ENCODE measurements at regions not wholly inside any gene's neighbourhood (a gene's known extent, or its start where the extent isn't known, plus 50 kb on each side); places are given as distances from the start of the nearest gene placed in this dataset.
"Not testable (repeated sequence)": the region's sequence is repeated elsewhere in the genome, so short reads cannot be mapped to it uniquely, and the experiment has no call there.

DNA sequence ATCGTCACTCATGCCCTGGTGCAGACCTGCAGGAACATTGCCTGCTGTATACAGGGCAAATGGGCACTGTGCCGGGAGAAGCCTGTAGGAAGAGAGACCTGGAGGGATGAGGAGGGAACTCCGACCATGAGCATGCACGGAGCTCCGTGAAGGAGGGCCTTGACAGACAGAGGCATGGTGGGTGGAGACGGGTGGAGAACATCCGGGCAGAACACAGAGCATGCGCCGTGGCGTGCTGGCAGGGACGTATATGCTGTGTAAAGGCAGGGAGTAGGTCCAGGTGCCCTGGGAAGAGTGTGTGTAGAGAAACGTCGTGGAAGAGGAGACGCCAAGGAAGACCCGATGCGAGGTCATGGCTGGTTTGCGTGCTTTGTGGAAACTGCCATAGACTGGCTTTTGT, 133.0 kb upstream of the FAN1 start:
- TF ChIP-seq, protein P1, sequence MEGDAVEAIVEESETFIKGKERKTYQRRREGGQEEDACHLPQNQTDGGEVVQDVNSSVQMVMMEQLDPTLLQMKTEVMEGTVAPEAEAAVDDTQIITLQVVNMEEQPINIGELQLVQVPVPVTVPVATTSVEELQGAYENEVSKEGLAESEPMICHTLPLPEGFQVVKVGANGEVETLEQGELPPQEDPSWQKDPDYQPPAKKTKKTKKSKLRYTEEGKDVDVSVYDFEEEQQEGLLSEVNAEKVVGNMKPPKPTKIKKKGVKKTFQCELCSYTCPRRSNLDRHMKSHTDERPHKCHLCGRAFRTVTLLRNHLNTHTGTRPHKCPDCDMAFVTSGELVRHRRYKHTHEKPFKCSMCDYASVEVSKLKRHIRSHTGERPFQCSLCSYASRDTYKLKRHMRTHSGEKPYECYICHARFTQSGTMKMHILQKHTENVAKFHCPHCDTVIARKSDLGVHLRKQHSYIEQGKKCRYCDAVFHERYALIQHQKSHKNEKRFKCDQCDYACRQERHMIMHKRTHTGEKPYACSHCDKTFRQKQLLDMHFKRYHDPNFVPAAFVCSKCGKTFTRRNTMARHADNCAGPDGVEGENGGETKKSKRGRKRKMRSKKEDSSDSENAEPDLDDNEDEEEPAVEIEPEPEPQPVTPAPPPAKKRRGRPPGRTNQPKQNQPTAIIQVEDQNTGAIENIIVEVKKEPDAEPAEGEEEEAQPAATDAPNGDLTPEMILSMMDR (IDR thresholded peaks at IDR 0.05): no peak
- Histone ChIP-seq H3K4me3 (no peak overlapping the region), H3K36me3 (no peaks in the 10 kb centered on the region), H3K9me3 (no peaks in the 10 kb centered on the region), H3K4me1 (no peaks in the 10 kb centered on the region), H3K27ac (no peak overlapping the region), H3K27me3 (no peaks in the 10 kb centered on the region)
- DNase-seq: peak in 1 of 2 donors; percentile 59
- intact Hi-C loops (cut with DNase I; ENCODE audit: low total_unique reads): no loop called here

DNA sequence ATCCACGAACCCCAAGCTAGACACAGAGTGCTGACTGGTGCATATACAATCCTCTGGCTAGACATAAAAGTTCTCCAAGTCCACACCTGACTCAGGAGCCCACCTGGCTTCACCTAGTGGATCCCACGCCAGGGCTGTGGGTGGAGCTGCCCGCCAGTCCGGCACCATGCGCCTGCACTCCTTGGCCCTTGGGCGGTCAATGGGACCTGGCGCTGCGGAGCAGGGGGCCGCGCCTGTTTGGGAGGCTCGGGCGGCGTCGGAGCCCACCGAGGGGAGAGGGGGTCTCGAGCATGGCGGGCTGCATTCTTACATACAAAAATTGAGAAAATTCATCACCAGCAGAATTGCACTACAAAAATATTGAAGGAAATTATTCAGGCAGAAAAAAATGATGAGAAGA, 120.7 kb upstream of the FAN1 start:
- Histone ChIP-seq H3K4me1 (no peaks in the 10 kb centered on the region), H3K27me3 (no peaks in the 10 kb centered on the region), H3K9me3 (no peaks in the 10 kb centered on the region), H3K4me3 (no peak overlapping the region), H3K36me3 (no peaks in the 10 kb centered on the region), H3K27ac (no peak overlapping the region)
- no peak for DNase-seq
- intact Hi-C loops (cut with DNase I; ENCODE audit: low total_unique reads): no loop called here
- TF ChIP-seq, protein P1 (IDR thresholded peaks at IDR 0.05): no peak

DNA sequence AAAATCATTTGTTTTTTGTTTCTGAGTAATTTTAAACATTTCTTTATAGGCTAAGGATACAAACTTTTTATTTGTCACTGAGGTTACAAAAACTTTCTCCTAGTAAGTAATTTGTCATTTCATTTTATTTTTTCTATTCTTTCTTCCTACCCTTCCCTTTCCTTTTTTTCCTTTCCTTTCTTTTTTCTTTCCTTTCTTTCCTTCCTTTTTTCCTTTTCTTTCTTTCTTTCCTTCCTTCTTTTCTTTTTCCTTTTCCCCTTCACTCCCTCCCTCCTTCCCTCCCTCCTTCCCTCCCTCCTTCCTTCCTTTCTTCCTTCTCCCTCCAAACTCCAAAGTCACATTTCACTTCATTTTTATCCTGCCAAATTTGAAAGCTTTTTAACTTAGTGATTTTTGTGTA, 115.1 kb upstream of the FAN1 start:
- Histone ChIP-seq H3K36me3 (no peaks in the 10 kb centered on the region), H3K27me3 (peaks cover 0 to 5% of the 10 kb centered on the region in 2 donors), H3K4me1 (no peaks in the 10 kb centered on the region), H3K27ac (no peak overlapping the region), H3K9me3 (no peaks in the 10 kb centered on the region), H3K4me3 (no peak overlapping the region)
- DNase-seq: no peak
- intact Hi-C loops (cut with DNase I; ENCODE audit: low total_unique reads): no loop called here
- TF ChIP-seq, protein P1 (IDR thresholded peaks at IDR 0.05): no peak

DNA sequence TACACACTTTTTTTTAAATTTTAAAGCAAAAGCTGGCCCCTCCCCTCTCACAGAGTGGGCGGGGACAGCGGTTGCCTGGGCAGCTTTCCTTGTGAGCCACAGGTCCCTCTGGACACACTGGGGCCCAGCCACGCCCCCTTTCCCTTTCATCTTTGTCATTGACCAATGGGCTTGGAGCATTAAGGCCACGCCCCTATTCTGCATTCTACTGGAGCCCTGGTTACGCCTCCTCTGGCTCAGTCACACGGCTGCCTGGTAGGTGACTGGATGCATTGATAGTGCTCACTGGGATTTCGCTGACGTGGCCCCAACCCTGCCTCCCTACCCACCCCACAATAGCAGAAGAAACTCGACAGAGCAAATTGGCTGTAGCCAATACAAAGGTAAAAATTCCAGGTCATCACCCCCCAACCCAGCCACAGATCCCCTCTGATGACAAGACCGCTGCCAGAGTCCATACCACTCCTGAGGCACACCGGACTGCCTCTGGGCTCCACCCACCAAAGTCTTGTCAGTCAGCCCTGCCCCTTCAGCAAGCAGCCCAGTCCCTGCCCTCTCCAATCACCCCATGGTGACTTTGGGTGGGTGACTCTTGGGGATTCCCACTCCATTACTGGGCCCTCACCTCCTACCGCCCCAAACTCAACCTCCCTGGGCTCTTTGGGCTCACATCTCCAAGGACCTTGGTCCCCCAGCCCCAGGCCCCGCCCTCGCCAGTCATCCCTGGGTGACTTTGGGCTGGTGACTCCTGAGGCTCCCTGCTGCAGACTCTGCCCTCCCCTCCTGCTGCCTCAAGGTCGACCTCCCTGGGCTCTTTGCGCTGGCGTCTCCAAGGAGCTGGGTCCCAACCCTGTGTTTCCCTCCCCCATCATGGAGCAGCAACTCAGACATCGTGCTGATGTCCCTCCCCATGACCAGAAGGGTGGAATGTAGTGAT, 112.2 kb upstream of the FAN1 start:
- Histone ChIP-seq H3K36me3 (no peaks in the 10 kb centered on the region), H3K4me3 (no peak overlapping the region), H3K27ac (no peak overlapping the region), H3K4me1 (no peaks in the 10 kb centered on the region), H3K9me3 (no peaks in the 10 kb centered on the region), H3K27me3 (peaks cover 0 to 5% of the 10 kb centered on the region in 2 donors)
- intact Hi-C loops (cut with DNase I; ENCODE audit: low total_unique reads): no loop called here
- TF ChIP-seq, protein P1 (IDR thresholded peaks at IDR 0.05): no peak
- no peak for DNase-seq

DNA sequence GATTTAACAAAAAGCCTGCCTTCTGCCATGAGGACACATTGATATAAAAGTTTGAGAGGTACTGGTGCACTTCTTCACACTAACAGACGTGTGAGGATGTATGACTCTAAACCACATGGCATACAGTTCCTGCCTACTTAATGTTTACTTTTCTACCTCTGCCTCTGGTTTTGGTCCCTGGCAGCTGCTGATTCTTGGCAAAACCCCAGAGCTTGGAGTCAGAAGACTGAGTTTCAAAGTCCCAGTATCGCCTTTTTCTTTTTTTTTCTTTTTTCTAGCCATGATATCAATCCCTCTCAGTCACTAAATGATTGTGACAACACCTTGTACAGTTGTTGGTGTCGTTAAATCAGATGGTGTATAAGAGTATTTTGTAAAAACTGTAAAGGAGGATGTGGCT, 110.9 kb upstream of the FAN1 start:
- H3K27ac ChIP-seq; intact Hi-C loops (cut with DNase I; ENCODE audit: low total_unique reads); H3K27me3 ChIP-seq; H3K4me1 ChIP-seq; H3K9me3 ChIP-seq; H3K36me3 ChIP-seq; H3K4me3 ChIP-seq; DNase-seq: not testable (repeated sequence)

DNA sequence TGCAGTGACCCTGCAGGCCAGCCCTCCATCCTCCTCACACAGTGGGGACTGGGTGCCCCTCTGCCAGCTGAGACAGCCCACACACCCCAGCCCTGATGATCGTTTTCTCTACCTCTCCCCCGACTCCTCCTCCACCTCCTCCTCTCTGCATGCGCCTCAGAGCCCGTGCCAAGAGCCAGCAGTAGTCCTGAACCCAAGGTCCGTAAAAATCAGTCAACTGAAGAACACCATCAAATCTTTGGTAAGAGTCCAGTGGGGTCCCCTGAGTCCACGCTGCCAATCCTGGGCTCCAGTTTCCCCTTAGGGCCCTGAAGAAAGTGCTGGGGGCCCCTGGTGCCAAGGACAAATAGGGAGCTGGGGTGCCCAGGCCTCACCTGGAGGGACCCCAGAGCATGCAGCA, 109.3 kb upstream of the FAN1 start:
- DNase-seq: no peak
- TF ChIP-seq, protein P1 (IDR thresholded peaks at IDR 0.05): no peak
- no peaks in the 10 kb centered on the region for H3K4me1 ChIP-seq
- peaks cover 0 to 9% of the 10 kb centered on the region in 2 donors for H3K27me3 ChIP-seq
- H3K9me3 ChIP-seq: no peaks in the 10 kb centered on the region
- no peak overlapping the region for H3K4me3 ChIP-seq
- intact Hi-C loops (cut with DNase I; ENCODE audit: low total_unique reads): no loop called here
- no peaks in the 10 kb centered on the region for H3K36me3 ChIP-seq
- no peak overlapping the region for H3K27ac ChIP-seq

DNA sequence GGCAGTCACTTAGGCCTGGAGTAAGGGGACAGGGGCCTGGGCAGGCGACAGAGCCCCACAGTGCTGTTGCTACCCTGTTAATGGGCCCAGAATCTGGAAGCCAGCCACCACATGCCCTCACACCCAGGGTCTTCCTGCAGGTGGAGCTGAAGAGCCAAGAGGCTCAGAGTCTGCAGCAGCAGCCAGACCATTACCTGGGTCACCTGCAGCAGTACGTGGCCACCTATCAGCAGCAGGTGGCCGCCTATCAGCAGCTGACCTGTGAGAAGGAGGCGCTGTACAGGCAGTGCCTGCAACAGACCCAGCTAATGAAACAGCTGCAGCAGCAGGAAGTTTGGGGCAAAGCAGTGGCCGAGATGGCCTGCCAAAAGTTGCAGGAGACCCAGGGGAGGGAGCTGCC, 104.2 kb upstream of the FAN1 start:
- H3K27me3 ChIP-seq; H3K4me3 ChIP-seq; DNase-seq; H3K27ac ChIP-seq; H3K36me3 ChIP-seq; intact Hi-C loops (cut with DNase I; ENCODE audit: low total_unique reads); H3K9me3 ChIP-seq; H3K4me1 ChIP-seq: not testable (repeated sequence)

DNA sequence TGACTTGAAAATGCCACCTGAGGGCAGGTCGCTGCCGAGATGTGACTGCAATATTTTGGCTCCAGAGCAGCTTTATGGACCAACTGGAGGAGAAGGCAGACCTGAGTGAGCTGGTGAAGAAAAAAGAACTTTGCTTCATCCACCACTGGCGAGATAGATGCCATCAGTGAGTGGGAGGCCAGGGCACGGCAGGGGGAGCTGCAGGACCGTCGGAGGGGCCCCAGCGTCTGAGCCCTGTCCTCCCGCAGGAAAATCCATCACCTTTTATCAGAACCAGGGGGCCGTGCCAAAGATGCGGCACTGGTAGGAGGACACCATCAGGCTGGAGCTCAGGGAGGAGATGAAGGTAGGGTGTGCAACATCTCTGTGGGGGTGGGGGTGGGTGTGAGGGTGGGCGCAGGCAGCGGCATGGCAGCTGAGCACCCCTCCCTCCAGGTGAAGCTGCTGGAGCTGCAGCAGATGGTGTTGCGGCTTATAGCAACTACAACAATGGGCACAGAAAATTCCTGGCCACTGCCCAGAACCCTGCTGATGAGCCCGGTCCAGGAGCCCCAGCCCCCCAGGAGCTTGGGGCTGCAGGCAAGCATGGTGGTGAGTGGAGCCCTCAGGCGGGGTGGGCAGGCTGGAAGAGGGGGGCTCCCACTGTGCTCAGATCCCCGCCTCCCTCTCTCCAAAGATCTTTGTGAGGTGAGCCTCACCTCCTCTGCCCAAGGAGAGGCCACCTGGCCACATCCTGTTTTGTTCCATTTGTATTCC, 102.4 kb upstream of the FAN1 start:
- H3K36me3 ChIP-seq; H3K9me3 ChIP-seq; H3K27ac ChIP-seq; H3K4me3 ChIP-seq; DNase-seq; intact Hi-C loops (cut with DNase I; ENCODE audit: low total_unique reads); H3K4me1 ChIP-seq; H3K27me3 ChIP-seq: not testable (repeated sequence)

DNA sequence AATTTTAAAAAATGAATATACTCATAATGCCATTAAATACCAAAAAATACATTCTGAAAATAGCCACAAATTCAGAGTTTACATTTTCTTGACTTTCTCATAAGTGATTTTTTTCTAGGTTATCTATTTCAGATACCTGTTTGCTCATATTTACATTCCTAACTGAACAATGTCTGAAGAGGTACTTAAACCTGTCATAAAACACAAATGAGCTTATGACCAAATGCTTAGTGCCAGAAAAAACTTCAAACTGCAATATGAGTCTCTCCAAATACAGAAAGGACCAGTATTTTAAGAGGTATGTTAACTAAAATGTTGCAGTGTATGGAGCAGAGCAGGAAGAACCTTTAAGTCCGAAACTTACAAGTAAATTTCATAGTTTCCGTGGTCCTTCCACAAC, 101.7 kb upstream of the FAN1 start:
- H3K27ac ChIP-seq; H3K4me3 ChIP-seq; H3K4me1 ChIP-seq; H3K27me3 ChIP-seq; H3K9me3 ChIP-seq; intact Hi-C loops (cut with DNase I; ENCODE audit: low total_unique reads); DNase-seq; H3K36me3 ChIP-seq: not testable (repeated sequence)

Measured in tibial artery (tissue), 4 donors.